Tibial nerve (tissue), 4 donors: ENCODE measurements at regions not wholly inside any gene's neighbourhood (a gene's known extent, or its start where the extent isn't known, plus 50 kb on each side); places are given as distances from the start of the nearest gene placed in this dataset.

Experiments used
- DNase-seq, 2 donors: peaks; one replicate each; pipeline ENCODE4 v3.0.0-alpha.2; 2019; ENCODE audit warnings: low spot score in 2 of 2
- H3K27ac ChIP-seq, 4 donors: fragments of 200-600 bp; sonication (generic) in 3 of 4; one replicate each; pipeline ENCODE4 v1.5.1; 2017 to 2019; ENCODE audit warnings: mild to moderate bottlenecking in 1 of 4
- H3K27me3 ChIP-seq, 2 donors: fragments of 200-600 bp; sonication (generic) in 1 of 2; one replicate each; pipeline versions ENCODE4 v1.5.1 to v1.6.0; 2017 to 2019
- H3K36me3 ChIP-seq, 3 donors: fragments of 200-600 bp; sonication (generic); one replicate each; pipeline ENCODE4 v1.5.1; 2018 to 2019
- H3K4me1 ChIP-seq, 4 donors: fragments of 200-600 bp; sonication (generic) in 3 of 4; one replicate each; pipeline ENCODE4 v1.5.1; 2017 to 2019
- H3K4me3 ChIP-seq, 4 donors: fragments of 200-600 bp; sonication (generic) in 3 of 4; one replicate each; pipeline ENCODE4 v1.5.1; 2017 to 2019; ENCODE audit warnings: mild to moderate bottlenecking in 1 of 4, moderate library complexity in 1 of 4
- H3K9me3 ChIP-seq, 4 donors: fragments of 200-600 bp; sonication (generic) in 3 of 4; one replicate each; pipeline ENCODE4 v1.5.1; 2017 to 2019
- CTCF ChIP-seq, 5 experiments: fragments of 200-600 bp in 3 of 5; fragments of 450-650 bp in 2 of 5; sonication (generic) in 3 of 5; IDR thresholded peaks; one replicate each; pipeline ENCODE4 v1.5.1; 2016 to 2019; ENCODE audit warnings: antibody characterized with exemption in 5 of 5, mild to moderate bottlenecking in 3 of 5, moderate library complexity in 2 of 5
- EP300 ChIP-seq, 2 donors: sonication (generic); formaldehyde crosslinking; IDR thresholded peaks; one replicate each; pipeline ENCODE4 v1.6.1; 2017; ENCODE audit warnings: antibody characterized with exemption in 2 of 2, mild to moderate bottlenecking in 1 of 2
- POLR2A ChIP-seq, 2 donors: fragments of 450-650 bp; IDR thresholded peaks; one replicate each; pipeline ENCODE4 v1.6.1; 2017; ENCODE audit warnings: antibody characterized with exemption in 2 of 2, mild to moderate bottlenecking in 2 of 2, moderate library complexity in 2 of 2
- WGBS, 2 donors: methylation state at CpG; one replicate each; pipeline ENCODE4 v1.1.5; 2018; 5-methylcytosine and 5-hydroxymethylcytosine counted together

- Histone ChIP-seq H3K4me1 (no peaks in the 10 kb centered on the region), H3K27me3 (no peaks in the 10 kb centered on the region), H3K36me3 (no peaks in the 10 kb centered on the region), H3K4me3 (no peak overlapping the region), H3K9me3 (no peaks in the 10 kb centered on the region), H3K27ac (no peak overlapping the region)
- 54 to 56% methylated on average over 3 of the region's 3 CpGs for WGBS, 2 donors
- TF ChIP-seq EP300 (IDR thresholded peaks at IDR 0.05), result no peak
- TF ChIP-seq CTCF (IDR thresholded peaks at IDR 0.05), result no peak
- no peak for TF ChIP-seq POLR2A (IDR thresholded peaks at IDR 0.05)
- no peak for DNase-seq
Measured at GRCh38 chr7:79868010-79868409, 266.6 kb upstream of the GNAI1 start.

- H3K4me1 ChIP-seq, result no peaks in the 10 kb centered on the region
- TF ChIP-seq POLR2A (IDR thresholded peaks at IDR 0.05), result no peak
- TF ChIP-seq CTCF (IDR thresholded peaks at IDR 0.05), result no peak
- TF ChIP-seq EP300 (IDR thresholded peaks at IDR 0.05), result no peak
- H3K36me3 ChIP-seq, result no peaks in the 10 kb centered on the region
- H3K4me3 ChIP-seq, result no peak overlapping the region
- 64 to 71% methylated on average over 5 of the region's 5 CpGs for WGBS, 2 donors
- DNase-seq, result no peak
- no peak overlapping the region for H3K27ac ChIP-seq
- no peaks in the 10 kb centered on the region for H3K9me3 ChIP-seq
- no peaks in the 10 kb centered on the region for H3K27me3 ChIP-seq
Measured at GRCh38 chr7:79862447-79863210, 272.0 kb upstream of the GNAI1 start.

- H3K36me3 ChIP-seq, result no peaks in the 10 kb centered on the region
- H3K27ac ChIP-seq, result no peak overlapping the region
- H3K27me3 ChIP-seq, result no peaks in the 10 kb centered on the region
- 92% methylated on average over 1 of the region's 1 CpG for WGBS, 2 donors
- H3K4me1 ChIP-seq, result no peaks in the 10 kb centered on the region
- TF ChIP-seq CTCF (IDR thresholded peaks at IDR 0.05) (no peak), EP300 (IDR thresholded peaks at IDR 0.05) (no peak), POLR2A (IDR thresholded peaks at IDR 0.05) (no peak)
- no peak overlapping the region for H3K4me3 ChIP-seq
- no peaks in the 10 kb centered on the region for H3K9me3 ChIP-seq
- DNase-seq, result no peak
Measured at GRCh38 chr7:79855172-79855571, 279.5 kb upstream of the GNAI1 start.

DNA sequence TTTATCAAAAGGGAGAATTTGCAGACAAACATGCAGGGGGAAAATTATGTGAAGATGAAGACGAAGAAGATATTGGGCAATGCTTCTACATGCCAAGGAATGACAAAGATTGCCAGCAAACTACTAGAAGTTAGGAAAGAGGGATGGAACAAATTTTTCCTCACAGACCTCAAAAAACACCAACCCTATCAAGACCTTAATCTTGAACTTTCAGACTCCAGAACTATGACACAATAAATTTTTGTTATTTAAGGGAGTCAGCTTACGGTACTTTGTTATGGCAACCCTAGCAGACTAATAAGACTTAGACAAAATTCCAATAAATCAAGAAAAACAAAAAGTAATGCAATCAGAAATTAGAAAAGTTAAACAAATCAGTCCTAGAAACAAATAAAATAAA, 280.0 kb upstream of the GNAI1 start:
- no peak for DNase-seq
- no peak for TF ChIP-seq POLR2A (IDR thresholded peaks at IDR 0.05)
- no peak for TF ChIP-seq EP300 (IDR thresholded peaks at IDR 0.05)
- no peak for TF ChIP-seq CTCF (IDR thresholded peaks at IDR 0.05)
- H3K36me3 ChIP-seq, result no peaks in the 10 kb centered on the region
- no peak overlapping the region for H3K27ac ChIP-seq
- 71 to 73% methylated on average over 2 of the region's 2 CpGs for WGBS, 2 donors
- no peaks in the 10 kb centered on the region for H3K27me3 ChIP-seq
- no peaks in the 10 kb centered on the region for H3K4me1 ChIP-seq
- H3K9me3 ChIP-seq, result no peaks in the 10 kb centered on the region
- no peak overlapping the region for H3K4me3 ChIP-seq

GRCh38 chr7:79837915-79838314, 296.7 kb upstream of the GNAI1 start:
- Histone ChIP-seq H3K27me3 (no peaks in the 10 kb centered on the region), H3K27ac (no peak overlapping the region), H3K4me1 (no peaks in the 10 kb centered on the region), H3K36me3 (no peaks in the 10 kb centered on the region), H3K4me3 (no peak overlapping the region), H3K9me3 (no peaks in the 10 kb centered on the region)
- no peak for DNase-seq
- 87 to 92% methylated on average over 1 of the region's 1 CpG for WGBS, 2 donors
- no peak for TF ChIP-seq POLR2A (IDR thresholded peaks at IDR 0.05)
